Activated CD8-positive, alpha-beta T cell treated with anti-CD3 and anti-CD28 coated beads, Interleukin-2, amount 10 ng/mL, durations not matched to agents 7 days and 5 days (primary cell): ENCODE measurements at regions not wholly inside any gene's neighbourhood (a gene's known extent, or its start where the extent isn't known, plus 50 kb on each side); places are given as distances from the start of the nearest gene placed in this dataset.

ENCODE experiments used
- ATAC-seq: fragments of 150-1000 bp; cut with Tn5 transposase; one replicate; pipeline ENCODE4 v1.10.0; 2021; ENCODE audit warnings: moderate library complexity
- CTCF ChIA-PET: fragments of 350-600 bp; sonication (Branson Sonifier 250); formaldehyde crosslinking; loops from one replicate; lab custom pipeline; 2021; ENCODE audit warnings: antibody characterized with exemption; lab: Charles Lee
- POLR2A ChIA-PET: fragments of 350-600 bp; sonication (Branson Sonifier 250); formaldehyde crosslinking; loops from one replicate; lab custom pipeline; 2021; ENCODE audit warnings: antibody characterized with exemption; lab: Charles Lee
- DNase-seq: peaks from one replicate; pipeline ENCODE4 v3.0.0-alpha.2; 2020
- H3K27ac Mint-ChIP-seq: one replicate; pipeline ENCODE4 v1.8.0; 2021; ENCODE audit warnings: mild to moderate bottlenecking, mixed read lengths
- H3K27me3 Mint-ChIP-seq: one replicate; pipeline ENCODE4 v1.8.0; 2021; ENCODE audit warnings: low read depth, mixed read lengths
- H3K36me3 Mint-ChIP-seq: one replicate; pipeline ENCODE4 v1.8.0; 2021; ENCODE audit warnings: low read depth, mixed read lengths
- H3K4me1 Mint-ChIP-seq: one replicate; pipeline ENCODE4 v1.8.0; 2021; ENCODE audit warnings: low read depth, mixed read lengths
- H3K4me3 Mint-ChIP-seq: one replicate; pipeline ENCODE4 v1.8.0; 2021; ENCODE audit warnings: mild to moderate bottlenecking, mixed read lengths
- H3K9me3 Mint-ChIP-seq: one replicate; pipeline ENCODE4 v1.8.0; 2022; ENCODE audit warnings: mixed read lengths; ENCODE audit not compliant: insufficient read depth

GRCh38 chr2:177031438-177032180 lies 181.0 kb upstream of the HNRNPA3 start:
- POLR2A ChIA-PET: no interaction called here

DNA sequence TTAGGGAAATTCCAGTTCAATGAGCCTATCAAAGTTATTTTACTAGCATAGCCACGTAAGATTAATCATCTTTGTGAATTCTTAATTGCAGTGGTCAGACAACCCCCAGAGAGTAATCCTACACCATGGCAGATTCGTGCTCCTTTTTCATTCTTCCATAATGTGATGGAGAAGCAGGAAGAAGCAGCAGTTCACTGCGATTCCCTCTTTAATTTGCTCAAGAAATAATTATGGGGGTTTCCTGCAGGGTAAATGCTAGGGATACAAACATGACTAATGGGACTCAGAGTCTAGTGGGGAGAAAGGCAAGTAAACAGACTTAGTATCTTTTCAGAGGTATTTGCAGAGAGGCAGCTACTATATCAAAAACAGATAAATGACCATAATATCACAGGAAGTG lies 175.8 kb upstream of the HNRNPA3 start:
- CTCF ChIA-PET: interaction anchor here (0.8 kb wide), 1 partner anchor 112 kb away, joined by 3 read pairs; no protein-coding TSS in a partner anchor
- Mint-ChIP-seq H3K36me3 (no peaks in the 10 kb centered on the region), H3K4me1 (no peaks in the 10 kb centered on the region), H3K27me3 (peaks cover 6% of the 10 kb centered on the region), H3K9me3 (no peaks in the 10 kb centered on the region), H3K27ac (no peak overlapping the region), H3K4me3 (no peak overlapping the region)
- ATAC-seq (no peak), DNase-seq (no peak)
- POLR2A ChIA-PET: no interaction called here

More at GRCh38 chr2:177031438-177032180, 181.0 kb upstream of the HNRNPA3 start:
- CTCF ChIA-PET: interaction anchor here (1.0 to 1.1 kb wide), 3 partner anchors 23 to 217 kb away, joined by 3 read pairs; no protein-coding TSS in a partner anchor
- no peak overlapping the region for H3K27ac Mint-ChIP-seq
- DNase-seq: no peak
- no peaks in the 10 kb centered on the region for H3K4me1 Mint-ChIP-seq
- no peak for ATAC-seq
- no peaks in the 10 kb centered on the region for H3K9me3 Mint-ChIP-seq
- peaks cover 2% of the 10 kb centered on the region for H3K27me3 Mint-ChIP-seq
- H3K36me3 Mint-ChIP-seq: no peaks in the 10 kb centered on the region
- no peak overlapping the region for H3K4me3 Mint-ChIP-seq

DNA sequence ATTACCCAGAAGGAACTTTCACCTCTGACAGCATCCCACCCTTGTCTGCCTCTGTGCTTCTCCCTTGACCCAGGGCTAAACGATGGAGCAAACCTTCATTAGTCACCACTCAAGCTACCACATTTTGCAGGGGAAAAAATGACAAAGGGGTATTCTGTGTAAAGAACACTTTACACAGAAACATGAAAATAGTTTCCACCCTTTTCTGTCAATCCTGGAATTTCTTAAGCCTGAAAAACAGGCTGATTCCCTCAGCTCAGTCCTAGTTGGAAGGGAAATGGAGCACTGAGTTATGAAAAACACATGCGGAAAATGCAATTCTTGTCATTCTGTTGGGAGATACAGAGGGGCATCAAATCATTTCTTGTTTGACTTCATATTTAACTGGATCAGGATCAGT lies 175.0 kb upstream of the HNRNPA3 start:
- POLR2A ChIA-PET: interaction anchor here (0.6 kb wide), 1 partner anchor 1803 kb away, joined by 3 read pairs; no protein-coding TSS in a partner anchor
- CTCF ChIA-PET: no interaction called here
- no peaks in the 10 kb centered on the region for H3K36me3 Mint-ChIP-seq
- H3K4me1 Mint-ChIP-seq: no peaks in the 10 kb centered on the region
- no peak overlapping the region for H3K27ac Mint-ChIP-seq
- no peaks in the 10 kb centered on the region for H3K9me3 Mint-ChIP-seq
- no peak overlapping the region for H3K4me3 Mint-ChIP-seq
- H3K27me3 Mint-ChIP-seq: peaks cover 6% of the 10 kb centered on the region
- ATAC-seq (no peak), DNase-seq (no peak)

DNA sequence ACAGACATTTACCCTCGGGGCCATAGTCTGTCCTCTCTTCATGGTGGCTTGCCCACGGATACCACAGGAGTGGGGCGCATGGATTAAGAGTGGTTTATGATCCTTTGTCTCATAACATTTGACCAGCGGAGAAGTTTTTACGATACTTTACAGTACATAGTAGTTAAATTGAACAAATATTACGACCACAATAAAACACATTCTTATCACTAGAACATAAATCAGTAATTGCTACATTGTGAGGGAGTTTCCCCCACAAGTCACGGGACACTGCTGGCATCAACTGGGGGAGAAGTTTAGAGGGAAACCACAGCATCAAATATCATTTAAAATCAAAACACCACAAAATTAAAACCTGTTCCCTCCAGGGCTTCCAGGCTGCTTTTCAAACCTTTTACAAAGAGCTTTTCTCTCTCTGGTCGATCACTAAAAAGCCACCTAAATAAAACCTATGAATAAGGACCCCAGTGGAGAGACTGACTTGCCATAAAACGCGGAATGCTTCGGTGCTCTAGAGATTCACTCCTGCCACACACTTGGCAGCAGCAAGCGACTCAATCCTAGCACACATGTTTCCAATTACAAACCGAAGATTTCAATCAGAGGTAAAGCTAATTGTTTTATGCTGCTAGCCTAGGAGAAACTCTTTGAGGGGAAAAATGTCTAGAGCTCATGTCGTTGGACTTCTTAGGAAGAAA lies 173.7 kb upstream of the HNRNPA3 start:
- ATAC-seq: no peak
- CTCF ChIA-PET: no interaction called here
- no peaks in the 10 kb centered on the region for H3K9me3 Mint-ChIP-seq

GRCh38 chr2:177042311-177042710 lies 170.3 kb upstream of the HNRNPA3 start:
- H3K27me3 Mint-ChIP-seq: peaks cover 5% of the 10 kb centered on the region
- DNase-seq (no peak), ATAC-seq (no peak)
- CTCF ChIA-PET: no interaction called here
- POLR2A ChIA-PET: no interaction called here
- H3K27ac Mint-ChIP-seq: no peak overlapping the region
- no peaks in the 10 kb centered on the region for H3K36me3 Mint-ChIP-seq
- no peak overlapping the region for H3K4me3 Mint-ChIP-seq
- no peaks in the 10 kb centered on the region for H3K9me3 Mint-ChIP-seq
- H3K4me1 Mint-ChIP-seq: no peaks in the 10 kb centered on the region

More for the DNA sequence above, 173.7 kb upstream of the HNRNPA3 start:
- POLR2A ChIA-PET: no interaction called here
- H3K27me3 Mint-ChIP-seq: peaks cover 5% of the 10 kb centered on the region
- H3K4me1 Mint-ChIP-seq: no peaks in the 10 kb centered on the region
- H3K36me3 Mint-ChIP-seq: no peaks in the 10 kb centered on the region
- H3K4me3 Mint-ChIP-seq: no peak overlapping the region
- no peak overlapping the region for H3K27ac Mint-ChIP-seq
- no peak for DNase-seq

DNA sequence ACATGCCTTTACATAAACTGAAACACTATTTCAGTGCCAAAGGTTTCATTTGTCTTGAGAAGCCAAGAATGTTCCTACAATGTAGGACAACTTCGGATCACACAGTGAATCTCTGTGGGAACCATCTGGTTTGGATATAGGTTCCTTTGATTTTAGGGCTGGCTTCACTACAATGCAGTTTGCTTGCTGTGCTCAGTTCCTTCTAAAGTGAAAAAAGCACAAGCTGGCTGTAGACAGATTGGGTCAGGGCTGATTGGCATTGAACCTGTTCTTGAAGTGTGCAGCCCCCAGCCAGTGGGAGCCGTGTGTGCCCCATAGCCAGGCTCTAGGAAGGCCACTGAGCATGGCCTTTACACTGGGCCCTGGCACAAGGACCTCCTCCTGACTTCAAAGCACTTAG lies 167.9 kb upstream of the HNRNPA3 start:
- DNase-seq (no peak), ATAC-seq (no peak)
- H3K4me1 Mint-ChIP-seq: no peaks in the 10 kb centered on the region
- no peaks in the 10 kb centered on the region for H3K36me3 Mint-ChIP-seq
- H3K9me3 Mint-ChIP-seq: no peaks in the 10 kb centered on the region
- H3K27ac Mint-ChIP-seq: no peak overlapping the region
- CTCF ChIA-PET: interaction anchor here (0.8 to 1.4 kb wide), 2 partner anchors 9 to 373 kb away, joined by 3 to 4 read pairs; no protein-coding TSS in a partner anchor
- H3K4me3 Mint-ChIP-seq: no peak overlapping the region
- POLR2A ChIA-PET: interaction anchor here (0.6 kb wide), 2 partner anchors 34 to 295 kb away, joined by 3 read pairs; no protein-coding TSS in a partner anchor
- H3K27me3 Mint-ChIP-seq: peaks cover 4% of the 10 kb centered on the region

DNA sequence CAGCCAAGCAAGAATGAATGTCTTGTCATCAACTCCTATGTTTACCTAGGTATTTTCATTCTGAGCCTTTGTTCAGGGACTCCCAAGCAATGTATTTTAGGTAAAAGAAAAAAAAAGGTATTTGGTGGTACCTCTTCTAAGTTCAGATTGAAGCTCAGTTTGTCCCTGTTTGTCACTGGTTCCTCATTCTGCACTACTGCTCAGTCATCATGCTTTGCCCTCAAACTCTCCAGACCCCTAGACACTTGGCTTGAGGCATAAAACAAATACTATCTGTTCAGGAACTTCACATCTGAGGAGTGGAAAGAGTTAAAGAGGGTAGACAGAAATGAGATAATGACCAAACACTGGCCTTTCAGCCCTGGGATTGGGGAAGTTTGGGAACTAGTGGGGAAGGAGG lies 163.6 kb upstream of the HNRNPA3 start:
- no peaks in the 10 kb centered on the region for H3K36me3 Mint-ChIP-seq
- H3K9me3 Mint-ChIP-seq: no peaks in the 10 kb centered on the region
- ChIA-PET POLR2A (no interaction called here), CTCF (interaction anchor here (0.9 kb wide), 1 partner anchor 100 kb away, joined by 3 read pairs; no protein-coding TSS in a partner anchor)
- DNase-seq (no peak), ATAC-seq (no peak)
- H3K4me1 Mint-ChIP-seq: no peaks in the 10 kb centered on the region
- peaks cover 9% of the 10 kb centered on the region for H3K27me3 Mint-ChIP-seq
- H3K27ac Mint-ChIP-seq: no peak overlapping the region
- no peak overlapping the region for H3K4me3 Mint-ChIP-seq

- POLR2A ChIA-PET: no interaction called here
- H3K27ac Mint-ChIP-seq: no peak overlapping the region
- H3K27me3 Mint-ChIP-seq: peaks cover 9% of the 10 kb centered on the region
- no peaks in the 10 kb centered on the region for H3K4me1 Mint-ChIP-seq
- ATAC-seq: no peak
- H3K36me3 Mint-ChIP-seq: no peaks in the 10 kb centered on the region
- H3K9me3 Mint-ChIP-seq: no peaks in the 10 kb centered on the region
- DNase-seq: no peak
- no peak overlapping the region for H3K4me3 Mint-ChIP-seq
- CTCF ChIA-PET: interaction anchor here (1.4 kb wide), 1 partner anchor 98 kb away, joined by 6 read pairs; no protein-coding TSS in a partner anchor
Observed at GRCh38 chr2:177051278-177051677, 161.3 kb upstream of the HNRNPA3 start.

DNA sequence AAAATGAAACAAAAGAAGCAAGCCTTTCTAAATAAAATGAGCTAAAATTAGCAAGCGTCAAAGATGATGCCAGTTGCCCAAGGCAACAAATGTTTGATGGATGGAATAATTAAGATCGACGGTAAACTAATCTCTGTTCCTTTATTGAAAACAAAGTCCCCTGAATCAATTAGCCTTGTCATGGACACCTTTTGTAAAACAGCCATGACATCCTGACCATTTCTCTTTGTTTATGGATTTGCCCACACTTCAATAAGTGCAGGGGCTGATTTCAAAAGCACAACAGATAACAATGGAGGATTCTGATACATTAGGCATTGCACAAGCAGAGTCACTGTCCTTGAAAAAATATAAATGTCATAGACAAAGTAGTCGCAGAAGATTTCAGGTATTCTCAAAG lies 160.1 kb upstream of the HNRNPA3 start:
- Mint-ChIP-seq H3K36me3 (no peaks in the 10 kb centered on the region), H3K4me1 (no peaks in the 10 kb centered on the region), H3K9me3 (no peaks in the 10 kb centered on the region), H3K27ac (no peak overlapping the region), H3K27me3 (peaks cover 9% of the 10 kb centered on the region), H3K4me3 (no peak overlapping the region)
- ChIA-PET POLR2A (interaction anchor here (0.6 kb wide), 2 partner anchors 40 to 513 kb away, joined by 3 to 4 read pairs; no protein-coding TSS in a partner anchor), CTCF (no interaction called here)
- DNase-seq (no peak), ATAC-seq (no peak)

GRCh38 chr2:177053038-177053437 lies 159.6 kb upstream of the HNRNPA3 start:
- no peak for DNase-seq
- Mint-ChIP-seq H3K27me3 (peaks cover 9% of the 10 kb centered on the region), H3K27ac (no peak overlapping the region), H3K9me3 (no peaks in the 10 kb centered on the region), H3K4me1 (no peaks in the 10 kb centered on the region), H3K4me3 (no peak overlapping the region), H3K36me3 (no peaks in the 10 kb centered on the region)
- ATAC-seq: no peak
- POLR2A ChIA-PET: no interaction called here
- CTCF ChIA-PET: no interaction called here

GRCh38 chr2:177053716-177054115 lies 158.9 kb upstream of the HNRNPA3 start:
- peaks cover 9% of the 10 kb centered on the region for H3K27me3 Mint-ChIP-seq
- CTCF ChIA-PET: interaction anchor here (1.6 kb wide), 1 partner anchor 22 kb away, joined by 3 read pairs; no protein-coding TSS in a partner anchor

More at GRCh38 chr2:177053716-177054115, 158.9 kb upstream of the HNRNPA3 start:
- no peak for ATAC-seq
- Mint-ChIP-seq H3K27ac (no peak overlapping the region), H3K9me3 (no peaks in the 10 kb centered on the region), H3K36me3 (no peaks in the 10 kb centered on the region), H3K4me3 (no peak overlapping the region), H3K4me1 (no peaks in the 10 kb centered on the region)
- no peak for DNase-seq
- POLR2A ChIA-PET: no interaction called here
